ENCODE measurements at regions not wholly inside any gene's neighbourhood (a gene's known extent, or its start where the extent isn't known, plus 50 kb on each side); places are given as distances from the start of the nearest gene placed in this dataset.

DNA sequence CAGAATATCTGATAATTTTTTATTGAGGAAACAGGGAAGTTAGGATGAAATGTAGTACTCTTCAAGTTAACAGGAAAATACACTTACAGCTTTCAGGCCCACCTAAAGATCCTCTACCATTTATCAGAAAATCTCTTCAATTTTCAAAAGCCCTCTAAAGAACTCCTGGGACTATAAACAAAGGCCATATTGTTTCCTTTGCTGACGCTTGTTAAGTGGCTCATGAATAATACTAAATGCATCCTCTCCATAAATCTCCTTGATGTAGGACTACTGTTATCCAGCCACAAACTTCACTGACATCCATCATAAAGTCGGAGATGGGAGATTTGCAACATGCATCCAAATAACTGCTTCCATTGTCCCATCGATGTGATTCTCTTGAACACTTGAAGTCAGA, 326.5 kb downstream of the ZIC1 start:
- no peak for TF ChIP-seq CTCF (IDR thresholded peaks at IDR 0.05; ENCODE audit: insufficient read depth, low read length, severe bottlenecking)
- Histone ChIP-seq H3K36me3 (ENCODE audit: control insufficient read depth, insufficient read depth, low read length) (no peaks in the 10 kb centered on the region), H3K27me3 (ENCODE audit: control insufficient read depth, insufficient read depth, low read length) (no peaks in the 10 kb centered on the region), H3K4me3 (ENCODE audit: low read depth, low read length) (no peak overlapping the region)
- DNase-seq (ENCODE audit: low read depth) (no peak), FAIRE-seq (no peak)

DNA sequence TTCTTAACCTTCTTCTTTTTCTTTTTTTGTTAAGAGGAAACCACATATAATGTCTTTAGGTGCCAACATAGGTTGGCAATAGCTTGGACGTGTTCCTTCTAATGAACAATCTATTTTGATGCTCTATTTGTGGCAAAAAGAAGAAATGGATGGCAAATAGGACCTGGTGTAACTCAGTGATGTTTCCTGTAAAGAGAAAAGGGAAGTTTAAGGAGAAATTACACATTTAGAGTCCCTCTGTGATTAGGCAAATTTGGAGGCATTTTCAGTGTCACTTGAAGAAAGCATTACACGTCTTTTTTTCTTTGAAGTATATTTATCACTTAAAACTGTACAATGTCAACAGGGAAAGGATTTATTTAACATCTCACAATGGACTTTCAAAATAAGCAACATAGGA, 327.1 kb downstream of the ZIC1 start:
- no peak overlapping the region for H3K4me3 ChIP-seq (ENCODE audit: low read depth, low read length)
- no peak for TF ChIP-seq CTCF (IDR thresholded peaks at IDR 0.05; ENCODE audit: insufficient read depth, low read length, severe bottlenecking)
- FAIRE-seq = no peak
- no peaks in the 10 kb centered on the region for H3K36me3 ChIP-seq (ENCODE audit: control insufficient read depth, insufficient read depth, low read length)
- no peak for DNase-seq (ENCODE audit: low read depth)
- no peaks in the 10 kb centered on the region for H3K27me3 ChIP-seq (ENCODE audit: control insufficient read depth, insufficient read depth, low read length)

GRCh38 chr3:147737376-147737775, 328.2 kb downstream of the ZIC1 start:
- no peak for DNase-seq (ENCODE audit: low read depth)
- Histone ChIP-seq H3K27me3 (ENCODE audit: control insufficient read depth, insufficient read depth, low read length) (no peaks in the 10 kb centered on the region), H3K36me3 (ENCODE audit: control insufficient read depth, insufficient read depth, low read length) (no peaks in the 10 kb centered on the region), H3K4me3 (ENCODE audit: low read depth, low read length) (no peak overlapping the region)
- FAIRE-seq = no peak
- TF ChIP-seq CTCF (IDR thresholded peaks at IDR 0.05; ENCODE audit: insufficient read depth, low read length, severe bottlenecking) = no peak

DNA sequence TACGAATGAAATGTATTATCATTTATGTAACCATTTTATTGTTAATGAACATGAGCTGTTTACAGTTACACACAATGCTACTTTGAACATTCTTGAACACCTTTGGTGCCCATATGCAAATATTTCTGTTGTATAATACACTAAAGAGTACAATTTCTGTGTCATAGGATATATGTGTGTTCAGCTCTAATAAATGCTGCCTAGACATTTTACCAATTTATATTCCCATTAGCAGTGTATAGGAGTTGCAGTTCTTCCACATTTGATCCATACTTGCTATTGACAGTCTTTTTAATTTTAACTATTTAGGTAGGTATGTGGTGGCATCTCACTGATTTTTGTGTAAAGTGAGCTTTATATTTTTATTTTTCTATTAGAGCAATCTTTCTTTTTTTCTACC, 331.8 kb downstream of the ZIC1 start:
- DNase-seq (ENCODE audit: low read depth) (no peak), FAIRE-seq (no peak)
- TF ChIP-seq CTCF (IDR thresholded peaks at IDR 0.05; ENCODE audit: insufficient read depth, low read length, severe bottlenecking) = no peak
- H3K27me3 ChIP-seq (ENCODE audit: control insufficient read depth, insufficient read depth, low read length) = no peaks in the 10 kb centered on the region
- no peaks in the 10 kb centered on the region for H3K36me3 ChIP-seq (ENCODE audit: control insufficient read depth, insufficient read depth, low read length)
- H3K4me3 ChIP-seq (ENCODE audit: low read depth, low read length) = no peak overlapping the region

- no peaks in the 10 kb centered on the region for H3K36me3 ChIP-seq (ENCODE audit: control insufficient read depth, insufficient read depth, low read length)
- H3K4me3 ChIP-seq (ENCODE audit: low read depth, low read length) = no peak overlapping the region
- TF ChIP-seq CTCF (IDR thresholded peaks at IDR 0.05; ENCODE audit: insufficient read depth, low read length, severe bottlenecking) = no peak
- no peak for FAIRE-seq
- no peaks in the 10 kb centered on the region for H3K27me3 ChIP-seq (ENCODE audit: control insufficient read depth, insufficient read depth, low read length)
- no peak for DNase-seq (ENCODE audit: low read depth)
Observed at GRCh38 chr3:147744967-147745366, 335.8 kb downstream of the ZIC1 start.

GRCh38 chr3:147755310-147755709, 346.1 kb downstream of the ZIC1 start:
- DNase-seq (ENCODE audit: low read depth) (no peak), FAIRE-seq (no peak)
- H3K36me3 ChIP-seq (ENCODE audit: control insufficient read depth, insufficient read depth, low read length) = no peaks in the 10 kb centered on the region
- H3K27me3 ChIP-seq (ENCODE audit: control insufficient read depth, insufficient read depth, low read length) = no peaks in the 10 kb centered on the region
- TF ChIP-seq CTCF (IDR thresholded peaks at IDR 0.05; ENCODE audit: insufficient read depth, low read length, severe bottlenecking) = no peak
- H3K4me3 ChIP-seq (ENCODE audit: low read depth, low read length) = no peak overlapping the region
